SU-DHL-6 (cell line): ENCODE measurements at regions not wholly inside any gene's neighbourhood (a gene's known extent, or its start where the extent isn't known, plus 50 kb on each side); places are given as distances from the start of the nearest gene placed in this dataset.

Experiments used
- H2AFZ ChIP-seq: fragments of 200-600 bp; sonication (generic); 2 replicates; pipeline ENCODE4 v1.6.1; 2014; ENCODE audit warnings: low read depth, mild to moderate bottlenecking, moderate library complexity, mixed read lengths, antibody characterized with exemption, low read length; ENCODE audit not compliant: severe bottlenecking
- H3F3A ChIP-seq: fragments of 200-600 bp; shearing (Covaris generic); 2 replicates; pipeline ENCODE4 v1.6.0; 2016; ENCODE audit warnings: antibody characterized with exemption, mild to moderate bottlenecking; ENCODE audit not compliant: insufficient read depth
- H3K27ac ChIP-seq: fragments of 200-600 bp; sonication (generic); 2 replicates; pipeline ENCODE4 v1.5.1; 2016; ENCODE audit warnings: low read depth, mild to moderate bottlenecking, low read length, moderate library complexity, mixed read lengths
- H3K27me3 ChIP-seq: fragments of 200-600 bp; sonication (generic), shearing (Covaris generic); 2 replicates; pipeline ENCODE4 v1.6.0; 2014; ENCODE audit warnings: mild to moderate bottlenecking, low read length
- H3K36me3 ChIP-seq: fragments of 200-600 bp; sonication (generic); 2 replicates; pipeline ENCODE4 v1.6.1; 2014; ENCODE audit warnings: mild to moderate bottlenecking, low read length, mixed read lengths
- H3K4me2 ChIP-seq: fragments of 300-600, 200-600 bp; shearing (Covaris generic), sonication (generic); 2 replicates; pipeline ENCODE4 v1.6.0; 2014; ENCODE audit warnings: low read length, low read depth, mild to moderate bottlenecking; ENCODE audit not compliant: poor library complexity, severe bottlenecking
- H3K4me3 ChIP-seq: fragments of 200-600 bp; sonication (generic); 2 replicates; pipeline ENCODE4 v1.5.1; 2014; ENCODE audit warnings: antibody characterized with exemption, low read length, mild to moderate bottlenecking, mixed read lengths; ENCODE audit not compliant: insufficient read depth, poor library complexity, severe bottlenecking
- H3K79me2 ChIP-seq: fragments of 200-600 bp; sonication (generic); 2 replicates; pipeline ENCODE4 v1.6.1; 2014; ENCODE audit warnings: mild to moderate bottlenecking, low read length, moderate library complexity; ENCODE audit not compliant: insufficient read depth
- H3K9ac ChIP-seq: fragments of 200-600 bp; sonication (generic); 2 replicates; pipeline ENCODE4 v1.7.0; 2014; ENCODE audit warnings: mild to moderate bottlenecking, low read length
- H3K9me2 ChIP-seq: fragments of 200-600 bp; sonication (generic); replicated peaks from 2 replicates; pipeline ENCODE4 v1.6.1; 2014; ENCODE audit warnings: low read length; ENCODE audit not compliant: insufficient read depth
- H3K9me3 ChIP-seq: fragments of 200-600 bp; sonication (generic); 2 replicates; pipeline ENCODE4 v1.6.1; 2014; ENCODE audit warnings: low read length, mixed read lengths; ENCODE audit not compliant: insufficient read depth
- H4K20me1 ChIP-seq: fragments of 200-600 bp; sonication (generic); 2 replicates; pipeline ENCODE4 v1.6.1; 2014; ENCODE audit warnings: low read depth, mild to moderate bottlenecking, antibody characterized with exemption, low read length, moderate library complexity, mixed read lengths
- EZH2phosphoT487 ChIP-seq: fragments of 200-600 bp; sonication (generic), shearing (Covaris generic); conservative IDR thresholded peaks from 2 replicates; pipeline ENCODE4 v1.6.1; 2018; ENCODE audit warnings: mild to moderate bottlenecking, antibody characterized with exemption, low read length, moderate library complexity, mixed read lengths
- TF ChIP-seq, protein P1 (sequence below): fragments of 200-600 bp; sonication (generic); IDR thresholded peaks from one replicate; pipeline ENCODE4 v1.5.1; 2017; ENCODE audit warnings: antibody characterized with exemption, mild to moderate bottlenecking, low read length, moderate library complexity; ENCODE audit not compliant: insufficient read depth, poor library complexity, severe bottlenecking

DNA sequence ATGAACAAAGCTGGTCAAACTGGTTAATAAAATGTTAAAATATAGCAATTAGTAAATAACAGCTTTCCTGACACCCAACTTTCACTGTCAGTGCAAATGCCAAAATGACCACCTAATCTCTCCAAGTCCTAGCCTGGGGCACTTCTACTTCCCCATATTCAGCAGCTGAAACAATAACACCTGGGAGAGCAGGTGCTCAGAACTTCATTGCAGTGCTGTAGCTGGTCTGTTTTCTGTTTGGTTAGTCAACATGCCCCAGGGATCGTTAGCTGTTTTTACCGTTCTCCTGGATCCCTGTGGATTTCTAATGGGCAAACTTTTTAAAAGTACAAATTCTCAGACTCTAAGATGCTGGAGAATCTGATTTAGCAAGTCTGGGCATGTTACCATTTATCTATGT lies 759.7 kb downstream of the GALC start:
- no peaks in the 10 kb centered on the region for H3K36me3 ChIP-seq
- peaks cover 6% of the 10 kb centered on the region; the same call in 1 of the 2 replicates for H3K9me3 ChIP-seq
- H3K9me2 ChIP-seq, result no peaks in the 10 kb centered on the region
- no peak overlapping the region for H3K4me3 ChIP-seq
- H3F3A ChIP-seq, result no peaks in the 10 kb centered on the region
- TF ChIP-seq EZH2phosphoT487, result no peak
- TF ChIP-seq, protein P1, sequence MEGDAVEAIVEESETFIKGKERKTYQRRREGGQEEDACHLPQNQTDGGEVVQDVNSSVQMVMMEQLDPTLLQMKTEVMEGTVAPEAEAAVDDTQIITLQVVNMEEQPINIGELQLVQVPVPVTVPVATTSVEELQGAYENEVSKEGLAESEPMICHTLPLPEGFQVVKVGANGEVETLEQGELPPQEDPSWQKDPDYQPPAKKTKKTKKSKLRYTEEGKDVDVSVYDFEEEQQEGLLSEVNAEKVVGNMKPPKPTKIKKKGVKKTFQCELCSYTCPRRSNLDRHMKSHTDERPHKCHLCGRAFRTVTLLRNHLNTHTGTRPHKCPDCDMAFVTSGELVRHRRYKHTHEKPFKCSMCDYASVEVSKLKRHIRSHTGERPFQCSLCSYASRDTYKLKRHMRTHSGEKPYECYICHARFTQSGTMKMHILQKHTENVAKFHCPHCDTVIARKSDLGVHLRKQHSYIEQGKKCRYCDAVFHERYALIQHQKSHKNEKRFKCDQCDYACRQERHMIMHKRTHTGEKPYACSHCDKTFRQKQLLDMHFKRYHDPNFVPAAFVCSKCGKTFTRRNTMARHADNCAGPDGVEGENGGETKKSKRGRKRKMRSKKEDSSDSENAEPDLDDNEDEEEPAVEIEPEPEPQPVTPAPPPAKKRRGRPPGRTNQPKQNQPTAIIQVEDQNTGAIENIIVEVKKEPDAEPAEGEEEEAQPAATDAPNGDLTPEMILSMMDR, result no peak
- no peak overlapping the region for H3K9ac ChIP-seq
- H2AFZ ChIP-seq, result no peak overlapping the region
- H3K79me2 ChIP-seq, result no peaks in the 10 kb centered on the region
- H4K20me1 ChIP-seq, result no peaks in the 10 kb centered on the region
- no peaks in the 10 kb centered on the region for H3K27me3 ChIP-seq
- H3K27ac ChIP-seq, result no peak overlapping the region
- H3K4me2 ChIP-seq, result no peak overlapping the region

DNA sequence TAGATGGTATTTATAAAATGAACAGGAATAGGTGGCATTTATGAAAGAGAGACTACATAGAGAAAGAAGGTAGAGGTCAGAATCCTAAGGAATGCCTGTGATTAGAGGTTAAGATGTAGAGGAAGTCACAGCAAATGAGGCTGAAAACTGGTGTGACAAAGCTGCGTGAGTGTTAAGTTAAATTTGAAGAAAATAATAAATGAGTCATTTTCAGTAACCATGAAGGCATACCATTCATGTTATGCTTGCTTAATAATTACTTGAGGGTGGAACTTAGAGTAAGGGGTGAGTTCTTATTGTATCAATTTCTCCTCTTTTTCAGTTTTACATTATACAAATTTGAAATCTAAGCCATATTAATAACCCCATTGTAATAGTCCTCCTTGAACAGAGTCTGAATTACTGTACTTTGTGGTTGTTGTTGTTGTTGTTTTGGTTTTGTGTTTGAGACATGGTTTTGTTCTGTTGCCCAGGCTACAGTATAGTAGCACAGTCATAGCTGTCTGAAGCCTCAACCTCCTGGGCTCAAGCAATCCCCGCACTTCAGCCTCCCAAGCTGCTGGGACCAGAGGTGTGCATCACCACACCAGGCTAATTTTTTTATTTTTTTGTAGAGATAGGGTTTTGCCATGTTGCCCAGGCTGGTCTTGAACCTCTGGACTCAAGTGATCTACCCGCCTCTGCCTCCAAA lies 761.5 kb downstream of the GALC start:
- Histone ChIP-seq H3F3A (no peaks in the 10 kb centered on the region), H3K9me3 (peaks cover 6% of the 10 kb centered on the region; the same call in 1 of the 2 replicates), H3K27me3 (no peaks in the 10 kb centered on the region), H3K4me3 (no peak overlapping the region), H3K27ac (no peak overlapping the region), H3K9ac (no peak overlapping the region), H3K79me2 (no peaks in the 10 kb centered on the region), H4K20me1 (no peaks in the 10 kb centered on the region), H3K9me2 (no peaks in the 10 kb centered on the region), H3K36me3 (no peaks in the 10 kb centered on the region), H2AFZ (no peak overlapping the region), H3K4me2 (no peak overlapping the region)
- TF ChIP-seq EZH2phosphoT487, result no peak
- TF ChIP-seq, protein P1, result no peak

DNA sequence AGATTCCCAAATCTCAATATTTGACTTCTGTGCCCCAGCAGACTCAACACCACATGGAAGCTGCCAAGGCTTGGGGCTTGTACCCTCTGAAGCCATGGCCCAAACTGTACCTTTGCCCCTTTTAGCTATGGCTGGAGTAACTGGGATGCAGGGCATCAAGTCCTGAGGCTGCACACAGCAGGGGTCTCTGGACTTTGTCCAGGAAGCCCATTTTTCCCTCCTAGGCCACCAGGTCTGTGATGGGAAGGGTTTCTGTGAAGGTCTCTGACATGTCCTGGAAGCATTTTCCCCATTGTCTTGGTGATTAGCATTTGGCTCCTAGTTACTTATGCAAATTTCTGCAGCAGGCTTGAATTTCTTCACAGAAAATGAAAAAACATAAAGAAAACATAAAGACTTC lies 762.3 kb downstream of the GALC start:
- H3K4me3 ChIP-seq, result no peak overlapping the region
- TF ChIP-seq EZH2phosphoT487, result no peak
- TF ChIP-seq, protein P1, result no peak
- H3K4me2 ChIP-seq, result no peak overlapping the region

More for the DNA sequence above, 762.3 kb downstream of the GALC start:
- H3F3A ChIP-seq, result no peaks in the 10 kb centered on the region
- no peaks in the 10 kb centered on the region for H4K20me1 ChIP-seq
- H3K27me3 ChIP-seq, result no peaks in the 10 kb centered on the region
- no peaks in the 10 kb centered on the region for H3K9me2 ChIP-seq
- H3K9me3 ChIP-seq, result peaks cover 6% of the 10 kb centered on the region; the same call in 1 of the 2 replicates
- H3K9ac ChIP-seq, result no peak overlapping the region
- no peak overlapping the region for H2AFZ ChIP-seq
- H3K36me3 ChIP-seq, result no peaks in the 10 kb centered on the region
- no peaks in the 10 kb centered on the region for H3K79me2 ChIP-seq
- no peak overlapping the region for H3K27ac ChIP-seq
